Right lobe of liver (tissue), 4 donors: ENCODE measurements at regions not wholly inside any gene's neighbourhood (a gene's known extent, or its start where the extent isn't known, plus 50 kb on each side); places are given as distances from the start of the nearest gene placed in this dataset.

Experiments used
- CTCF ChIP-seq, 4 donors: fragments of 200-600 bp in 3 of 4; fragments of 450-650 bp in 1 of 4; IDR thresholded peaks; one replicate each; pipeline versions ENCODE4 v1.5.1 to v1.8.0; 2016 to 2022; ENCODE audit warnings: antibody characterized with exemption in 4 of 4, mild to moderate bottlenecking in 2 of 4
- POLR2A ChIP-seq: fragments of 450-650 bp; IDR thresholded peaks from one replicate; pipeline ENCODE4 v1.6.1; 2017; ENCODE audit warnings: antibody characterized with exemption, mild to moderate bottlenecking
- donor health status: DM: no; HTN: no; CAD: no.
- donor health status: DM: no; HTN: no; CAD: no.
- donor health status: DM: no; HTN: yes; CAD: no.

GRCh38 chr3:157914882-157915281 is 191.3 kb downstream of the SHOX2 start:
- TF ChIP-seq CTCF (IDR thresholded peaks at IDR 0.05) = no peak
- TF ChIP-seq POLR2A = no peak
